ENCODE measurements at regions not wholly inside any gene's neighbourhood (a gene's known extent, or its start where the extent isn't known, plus 50 kb on each side); places are given as distances from the start of the nearest gene placed in this dataset.

DNA sequence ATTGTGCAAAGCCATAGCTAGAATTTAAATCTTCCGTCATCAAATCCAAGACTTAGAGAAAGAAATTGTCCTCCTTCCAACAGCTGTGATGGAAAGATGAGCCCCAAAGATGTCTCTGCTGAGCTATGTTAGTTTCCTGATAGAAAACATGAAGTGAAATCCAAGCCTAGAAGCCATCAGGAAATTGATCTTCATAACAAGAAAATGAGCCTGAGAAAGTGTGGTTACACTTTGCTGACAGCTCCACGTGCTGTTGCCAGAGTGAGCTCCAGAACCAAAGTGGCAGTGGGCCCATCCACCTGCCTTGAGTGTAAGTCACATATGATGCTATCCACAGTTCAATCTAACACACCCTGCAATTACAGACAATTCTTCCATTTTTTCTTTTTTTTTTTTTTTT is 58.0 kb upstream of the UBASH3B start:
- TF ChIP-seq CTCF (IDR thresholded peaks at IDR 0.05) = no peak
- no peak for TF ChIP-seq POLR2A (IDR thresholded peaks at IDR 0.05)
- Histone ChIP-seq H3K4me3 (no peak overlapping the region), H3K27ac (no peak overlapping the region), H3K9me3 (no peaks in the 10 kb centered on the region), H3K4me1 (peaks cover 9% of the 10 kb centered on the region), H3K36me3 (ENCODE audit: low read depth, missing control alignments) (no peaks in the 10 kb centered on the region), H3K27me3 (no peaks in the 10 kb centered on the region)
- 88 to 96% methylated on average over 2 of the region's 2 CpGs for WGBS, 2 donors
- intact Hi-C loops (cut with DNase I; ENCODE audit: low total_unique reads) = no loop called here
- no peak for DNase-seq

GRCh38 chr11:122594986-122595645 is 60.4 kb upstream of the UBASH3B start:
- Histone ChIP-seq H3K4me3 (no peak overlapping the region), H3K9me3 (no peaks in the 10 kb centered on the region), H3K36me3 (ENCODE audit: low read depth, missing control alignments) (no peaks in the 10 kb centered on the region), H3K27ac (peak overlapping the region; percentile 21 to 50), H3K4me1 (peaks cover 5% of the 10 kb centered on the region), H3K27me3 (no peaks in the 10 kb centered on the region)
- 44 to 54% methylated on average over 3 of the region's 3 CpGs for WGBS, 2 donors
- intact Hi-C loops (cut with DNase I; ENCODE audit: low total_unique reads) = no loop called here
- DNase-seq = no peak
- no peak for TF ChIP-seq POLR2A (IDR thresholded peaks at IDR 0.05)
- TF ChIP-seq CTCF (IDR thresholded peaks at IDR 0.05) = no peak

DNA sequence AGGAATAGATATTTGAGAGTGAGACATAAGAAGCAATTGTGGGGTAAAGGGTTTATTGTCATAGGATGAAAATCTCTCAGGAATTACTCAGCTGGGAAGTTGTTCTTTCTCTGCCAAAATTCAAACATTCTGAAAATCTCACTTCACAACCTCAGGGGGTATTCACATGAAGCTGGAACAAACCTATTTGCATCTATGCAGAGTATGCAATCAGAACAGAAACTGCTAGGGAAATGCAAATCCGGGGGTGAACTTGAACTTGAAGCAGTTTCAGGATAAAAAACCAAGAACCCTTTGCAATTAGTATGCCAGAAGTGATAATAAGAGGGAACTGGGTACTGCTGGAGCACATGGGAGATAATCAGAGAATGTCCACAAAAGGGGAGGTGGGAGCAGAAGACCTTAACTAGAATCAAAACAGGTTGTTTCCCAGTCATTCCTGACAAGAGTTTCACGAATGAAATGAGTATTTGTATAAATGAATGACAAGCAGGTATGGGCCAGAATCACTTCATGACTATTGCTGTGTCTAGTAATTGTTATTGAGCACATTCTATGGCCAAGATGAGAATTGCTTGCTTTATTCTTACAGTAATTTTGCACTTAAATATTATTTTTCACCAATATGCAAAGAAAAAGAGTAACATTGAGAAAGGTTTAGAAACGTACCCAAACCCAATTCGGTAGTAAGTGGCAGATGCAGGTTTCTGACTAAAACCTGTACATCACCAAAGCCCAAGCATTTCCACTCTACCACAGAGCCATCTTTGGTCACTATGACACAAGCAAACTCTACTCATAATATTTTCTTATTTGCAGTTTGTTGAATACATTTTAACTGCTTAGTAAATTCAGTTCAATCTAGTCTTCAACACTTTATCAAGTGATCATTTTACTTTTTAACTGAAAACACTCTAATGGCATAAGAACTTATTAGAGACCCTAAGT is 61.8 kb upstream of the UBASH3B start:
- TF ChIP-seq POLR2A (IDR thresholded peaks at IDR 0.05) = no peak
- TF ChIP-seq CTCF (IDR thresholded peaks at IDR 0.05) = no peak
- Histone ChIP-seq H3K36me3 (ENCODE audit: low read depth, missing control alignments) (no peaks in the 10 kb centered on the region), H3K27ac (no peak overlapping the region), H3K9me3 (no peaks in the 10 kb centered on the region), H3K4me1 (peaks cover 5% of the 10 kb centered on the region), H3K27me3 (no peaks in the 10 kb centered on the region), H3K4me3 (no peak overlapping the region)
- no peak for DNase-seq
- intact Hi-C loops (cut with DNase I; ENCODE audit: low total_unique reads) = no loop called here
- WGBS, 2 donors = 73 to 76% methylated on average over 4 of the region's 4 CpGs

GRCh38 chr11:122592641-122593040 is 62.9 kb upstream of the UBASH3B start:
- Histone ChIP-seq H3K27me3 (no peaks in the 10 kb centered on the region), H3K27ac (no peak overlapping the region), H3K36me3 (ENCODE audit: low read depth, missing control alignments) (no peaks in the 10 kb centered on the region), H3K9me3 (no peaks in the 10 kb centered on the region), H3K4me1 (peaks cover 5% of the 10 kb centered on the region), H3K4me3 (no peak overlapping the region)
- no peak for TF ChIP-seq POLR2A (IDR thresholded peaks at IDR 0.05)
- no peak for TF ChIP-seq CTCF (IDR thresholded peaks at IDR 0.05)
- intact Hi-C loops (cut with DNase I; ENCODE audit: low total_unique reads) = no loop called here
- no peak for DNase-seq
- WGBS, 2 donors = 71 to 78% methylated on average over 6 of the region's 6 CpGs

Measured in testis (tissue), 2 donors.